Neuronal stem cell (in vitro differentiated cells): ENCODE measurements at regions not wholly inside any gene's neighbourhood (a gene's known extent, or its start where the extent isn't known, plus 50 kb on each side); places are given as distances from the start of the nearest gene placed in this dataset.

Source experiments
- DNase-seq: peaks from one replicate; pipeline ENCODE4 v3.0.0-alpha.2; 2013; ENCODE audit warnings: low spot score
- H2AFZ ChIP-seq: one replicate; pipeline ENCODE4 v1.6.1; 2013; ENCODE audit warnings: mild to moderate bottlenecking, low read length, inconsistent platforms
- H2AK5ac ChIP-seq: 2 replicates; pipeline ENCODE4 v1.6.1; 2013; ENCODE audit warnings: low read depth, mild to moderate bottlenecking, inconsistent platforms, low read length, moderate library complexity, mixed read lengths
- H2BK120ac ChIP-seq: 2 replicates; pipeline ENCODE4 v1.6.1; 2013; ENCODE audit warnings: low read depth, mild to moderate bottlenecking, inconsistent platforms, low read length, moderate library complexity, mixed read lengths
- H2BK12ac ChIP-seq: one replicate; pipeline ENCODE4 v1.6.1; 2013; ENCODE audit warnings: low read length, inconsistent platforms
- H2BK15ac ChIP-seq: 2 replicates; pipeline ENCODE4 v1.6.1; 2013; ENCODE audit warnings: mild to moderate bottlenecking, low read length, inconsistent platforms, mixed read lengths
- H2BK5ac ChIP-seq: one replicate; pipeline ENCODE4 v1.6.1; 2013; ENCODE audit warnings: inconsistent platforms, mild to moderate bottlenecking, low read length, moderate library complexity
- H3K14ac ChIP-seq: one replicate; pipeline ENCODE4 v1.6.1; 2013; ENCODE audit warnings: low read length, inconsistent platforms
- H3K18ac ChIP-seq: 2 replicates; pipeline ENCODE4 v1.6.1; 2013; ENCODE audit warnings: low read length, inconsistent platforms
- H3K23ac ChIP-seq: 2 replicates; pipeline ENCODE4 v1.6.1; 2013; ENCODE audit warnings: low read depth, mild to moderate bottlenecking, mixed read lengths, low read length, inconsistent platforms; ENCODE audit not compliant: poor library complexity
- H3K27ac ChIP-seq: replicated peaks from 3 replicates; pipeline ENCODE4 v1.5.1; 2013; ENCODE audit warnings: low read length, inconsistent platforms
- H3K27me3 ChIP-seq, 3 experiments: 2 replicates each; pipeline ENCODE4 v1.6.1; 2013; ENCODE audit warnings: low read length in 3 of 3, mild to moderate bottlenecking in 2 of 3, inconsistent platforms in 1 of 3, low read depth in 1 of 3, mixed read lengths in 1 of 3, moderate library complexity in 1 of 3; ENCODE audit not compliant: control insufficient read depth in 3 of 3, insufficient read depth in 3 of 3
- H3K36me3 ChIP-seq, 2 donors: replicated peaks in 1 of 2; 2 replicates each; pipeline ENCODE4 v1.6.1; 2013; ENCODE audit warnings: low read length in 2 of 2; ENCODE audit not compliant: control insufficient read depth in 2 of 2, insufficient read depth in 2 of 2
- H3K4ac ChIP-seq: 2 replicates; pipeline ENCODE4 v1.6.1; 2013; ENCODE audit warnings: inconsistent platforms, mild to moderate bottlenecking, low read length, moderate library complexity
- H3K4me1 ChIP-seq, 2 donors: 1 replicate in 1 of 2; 2 replicates in 1 of 2; pipeline ENCODE4 v1.6.1; 2013; ENCODE audit warnings: low read length in 2 of 2, low read depth in 1 of 2; ENCODE audit not compliant: control insufficient read depth in 2 of 2, insufficient read depth in 1 of 2
- H3K4me2 ChIP-seq: one replicate; pipeline ENCODE4 v1.6.1; 2013; ENCODE audit warnings: mild to moderate bottlenecking, low read length, inconsistent platforms; ENCODE audit not compliant: insufficient read depth, poor library complexity, severe bottlenecking
- H3K4me3 ChIP-seq, 2 donors: 2 replicates each; pipeline ENCODE4 v1.5.1; 2013; ENCODE audit warnings: low read length in 2 of 2, mild to moderate bottlenecking in 2 of 2, inconsistent platforms in 1 of 2, moderate library complexity in 1 of 2
- H3K79me1 ChIP-seq: one replicate; pipeline ENCODE4 v1.6.1; 2013; ENCODE audit warnings: low read depth, mild to moderate bottlenecking, inconsistent platforms, low read length, moderate library complexity
- H3K9ac ChIP-seq: one replicate; pipeline ENCODE4 v1.6.1; 2013; ENCODE audit warnings: mild to moderate bottlenecking, low read depth, low read length, inconsistent platforms; ENCODE audit not compliant: poor library complexity
- H3K9me3 ChIP-seq, 2 donors: replicated peaks in 1 of 2; 2 replicates each; pipeline versions ENCODE3 to v1.6.1; 2013; ENCODE audit warnings: low read length in 2 of 2, mild to moderate bottlenecking in 2 of 2, inconsistent platforms in 1 of 2, low read depth in 1 of 2, mixed read lengths in 1 of 2, moderate library complexity in 1 of 2; ENCODE audit not compliant: control insufficient read depth in 2 of 2, insufficient read depth in 1 of 2
- H4K8ac ChIP-seq: one replicate; pipeline ENCODE4 v1.6.1; 2013; ENCODE audit warnings: low read depth, mild to moderate bottlenecking, inconsistent platforms, low read length, moderate library complexity
- H4K91ac ChIP-seq: one replicate; pipeline ENCODE4 v1.6.1; 2013; ENCODE audit warnings: low read length, low read depth, mild to moderate bottlenecking, inconsistent platforms; ENCODE audit not compliant: poor library complexity
- WGBS, 2 donors: extraction: QIAGEN DNeasy Blood & Tissue Kit; methylation state at CpG; one replicate each; pipeline ENCODE4 v1.1.7; 2013; ENCODE audit warnings: missing lambda C conversion rate in 2 of 2, mixed read lengths in 1 of 2; ENCODE audit not compliant: insufficient read length in 2 of 2, insufficient replicate concordance in 1 of 2; ENCODE audit errors: extremely low coverage in 2 of 2; 5-methylcytosine and 5-hydroxymethylcytosine counted together

DNA sequence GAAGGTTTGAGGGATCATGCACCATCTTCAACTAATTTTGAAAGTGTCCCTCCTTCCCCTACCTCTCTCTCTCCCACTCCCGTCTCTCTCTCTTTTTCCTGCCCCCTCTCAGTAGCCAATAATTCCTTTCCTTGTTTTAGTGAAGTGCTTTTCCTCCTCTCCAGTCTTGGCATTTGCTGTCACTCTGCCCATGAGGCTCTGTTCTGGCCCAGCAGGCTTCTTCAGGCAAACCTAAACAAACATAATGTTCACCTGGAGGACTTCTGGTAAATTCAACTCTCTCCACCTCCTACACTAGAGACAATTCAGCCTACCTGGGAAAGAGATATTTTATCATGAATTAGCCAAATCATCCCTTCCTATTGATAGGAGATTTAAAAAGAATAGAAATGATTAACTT lies 86.6 kb upstream of the ADRA1D start:
- Histone ChIP-seq H3K9me3 (no peaks in the 10 kb centered on the region), H3K9ac (no peak overlapping the region), H3K4ac (no peak overlapping the region), H2BK15ac (no peak overlapping the region), H3K27ac (no peak overlapping the region), H2AFZ (no peak overlapping the region), H3K14ac (no peak overlapping the region), H3K79me1 (no peaks in the 10 kb centered on the region), H3K18ac (no peak overlapping the region), H4K91ac (no peak overlapping the region), H2AK5ac (no peak overlapping the region), H3K27me3 (peaks cover 0 to 9% (median 0%) of the 10 kb centered on the region in 3 experiments), H2BK120ac (no peak overlapping the region), H3K36me3 (no peaks in the 10 kb centered on the region), H2BK12ac (no peak overlapping the region), H4K8ac (no peak overlapping the region), H2BK5ac (no peak overlapping the region), H3K4me2 (no peak overlapping the region), H3K23ac (no peak overlapping the region), H3K4me1 (no peaks in the 10 kb centered on the region), H3K4me3 (no peak overlapping the region)
- no peak for DNase-seq
- no CpG with 5 or more reads among the region's 1 CpG for WGBS, 2 donors

DNA sequence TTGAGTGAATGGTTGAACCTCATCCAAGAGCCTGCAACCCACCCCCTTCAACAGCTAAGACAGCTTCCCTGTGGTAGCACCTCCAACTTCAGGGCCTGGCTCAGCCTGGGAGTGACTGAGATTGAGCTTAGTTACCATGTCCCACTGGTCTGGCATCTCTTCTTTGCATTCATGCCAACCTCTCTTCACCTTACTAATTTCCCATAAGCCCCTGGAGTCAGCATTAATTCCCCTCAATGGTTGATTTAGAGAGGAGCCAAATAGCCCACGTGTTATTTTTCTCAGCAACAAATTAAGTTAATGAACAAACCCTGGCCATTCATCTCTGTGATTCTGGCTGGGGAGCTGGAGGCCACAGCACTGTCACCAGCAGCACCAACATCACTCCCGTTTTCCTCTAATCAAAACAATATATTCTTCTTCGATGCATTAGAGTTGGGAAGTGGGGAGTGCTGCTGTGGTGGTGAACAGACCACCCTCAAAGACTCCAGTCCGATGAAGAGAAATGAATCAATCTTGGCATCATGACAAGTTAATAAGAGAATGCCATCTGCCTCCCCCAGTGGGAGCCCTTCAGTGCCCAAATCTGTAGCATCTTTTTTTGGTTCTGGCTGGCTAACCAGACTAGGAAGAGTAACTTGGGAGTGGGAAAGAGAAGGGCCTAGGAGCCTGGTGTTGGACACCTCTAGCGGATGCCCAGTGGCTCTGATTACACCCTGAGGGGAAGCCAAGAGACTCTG lies 83.2 kb upstream of the ADRA1D start:
- DNase-seq: no peak

DNA sequence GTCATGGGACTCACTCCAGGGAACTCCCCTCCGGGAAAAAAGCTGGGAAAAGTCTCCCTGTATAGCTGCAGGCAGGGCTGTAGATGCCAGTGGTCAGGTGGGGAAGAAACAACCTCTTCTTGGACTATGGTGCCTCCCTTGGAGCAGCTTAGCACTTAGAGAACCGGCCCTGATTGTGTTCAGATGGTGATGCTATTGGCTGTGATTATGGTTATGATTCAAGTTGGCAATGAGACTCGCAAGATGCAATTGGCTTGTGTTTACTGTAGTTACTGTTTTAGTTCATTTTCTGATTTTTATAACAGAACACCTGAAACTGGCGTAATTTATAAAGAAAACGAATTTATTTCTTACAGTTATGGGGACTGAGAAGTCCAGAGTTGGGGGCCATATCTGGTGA lies 80.9 kb upstream of the ADRA1D start:
- no peak overlapping the region for H4K91ac ChIP-seq
- no peaks in the 10 kb centered on the region for H3K9me3 ChIP-seq
- no peak overlapping the region for H3K23ac ChIP-seq
- no peak overlapping the region for H2BK5ac ChIP-seq
- no peak overlapping the region for H3K4me3 ChIP-seq
- H3K4me2 ChIP-seq: no peak overlapping the region
- no peak overlapping the region for H2BK12ac ChIP-seq
- H3K79me1 ChIP-seq: no peaks in the 10 kb centered on the region
- no peaks in the 10 kb centered on the region for H3K4me1 ChIP-seq
- no peak overlapping the region for H3K14ac ChIP-seq
- H3K18ac ChIP-seq: no peak overlapping the region
- no CpG with 5 or more reads among the region's 5 CpGs for WGBS, 2 donors
- no peak overlapping the region for H3K27ac ChIP-seq
- peaks cover 0 to 11% (median 0%) of the 10 kb centered on the region in 3 experiments for H3K27me3 ChIP-seq
- H2BK15ac ChIP-seq: no peak overlapping the region
- H2BK120ac ChIP-seq: no peak overlapping the region
- no peak overlapping the region for H4K8ac ChIP-seq
- no peak overlapping the region for H3K9ac ChIP-seq
- no peak overlapping the region for H3K4ac ChIP-seq
- no peak for DNase-seq
- no peaks in the 10 kb centered on the region for H3K36me3 ChIP-seq
- no peak overlapping the region for H2AK5ac ChIP-seq
- H2AFZ ChIP-seq: no peak overlapping the region

More for the DNA sequence above, 83.2 kb upstream of the ADRA1D start:
- no peak overlapping the region for H4K91ac ChIP-seq
- no peak overlapping the region for H2BK12ac ChIP-seq
- no peak overlapping the region for H3K4ac ChIP-seq
- H3K9ac ChIP-seq: no peak overlapping the region
- no peaks in the 10 kb centered on the region for H3K79me1 ChIP-seq
- H3K36me3 ChIP-seq: no peaks in the 10 kb centered on the region
- WGBS, 2 donors: no CpG with 5 or more reads among the region's 5 CpGs
- H3K27me3 ChIP-seq: peaks cover 0 to 12% (median 0%) of the 10 kb centered on the region in 3 experiments
- H3K4me3 ChIP-seq: no peak overlapping the region
- H3K4me2 ChIP-seq: no peak overlapping the region
- H3K18ac ChIP-seq: no peak overlapping the region
- H2BK120ac ChIP-seq: no peak overlapping the region
- no peak overlapping the region for H3K23ac ChIP-seq
- no peak overlapping the region for H4K8ac ChIP-seq
- H2BK5ac ChIP-seq: no peak overlapping the region
- H2AK5ac ChIP-seq: no peak overlapping the region
- H3K9me3 ChIP-seq: no peaks in the 10 kb centered on the region
- H3K4me1 ChIP-seq: no peaks in the 10 kb centered on the region
- H2AFZ ChIP-seq: no peak overlapping the region
- no peak overlapping the region for H3K27ac ChIP-seq
- H3K14ac ChIP-seq: no peak overlapping the region
- no peak overlapping the region for H2BK15ac ChIP-seq

DNA sequence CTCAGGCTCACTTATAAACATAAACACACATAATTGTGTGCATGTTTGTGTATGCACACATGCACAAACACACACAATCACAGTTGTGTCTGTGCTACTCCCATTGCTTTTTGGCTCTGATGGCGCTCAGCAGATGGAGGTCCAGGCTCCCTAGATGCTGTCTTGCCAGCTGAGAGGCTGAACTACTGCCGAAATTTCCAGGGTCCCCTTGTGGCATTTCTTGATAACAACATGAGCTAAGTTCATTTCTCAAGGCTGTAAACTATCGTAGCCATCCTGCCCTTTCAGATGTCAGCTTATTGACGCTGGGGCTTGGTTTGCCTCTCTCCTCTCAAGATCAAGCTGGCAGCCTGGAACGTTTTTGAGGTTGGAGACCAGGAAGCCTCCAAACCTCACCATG lies 80.1 kb upstream of the ADRA1D start:
- no peak overlapping the region for H2AK5ac ChIP-seq
- no peak overlapping the region for H4K91ac ChIP-seq
- no peak overlapping the region for H3K4me2 ChIP-seq
- no peak overlapping the region for H3K4ac ChIP-seq
- H2BK5ac ChIP-seq: no peak overlapping the region
- no peaks in the 10 kb centered on the region for H3K79me1 ChIP-seq
- no peak overlapping the region for H2BK120ac ChIP-seq
- H3K27me3 ChIP-seq: peaks cover 0 to 9% (median 0%) of the 10 kb centered on the region in 3 experiments
- H3K4me1 ChIP-seq: no peaks in the 10 kb centered on the region
- H3K36me3 ChIP-seq: no peaks in the 10 kb centered on the region
- H2BK15ac ChIP-seq: no peak overlapping the region
- H2BK12ac ChIP-seq: no peak overlapping the region
- no peak for DNase-seq
- WGBS, 2 donors: no CpG with 5 or more reads among the region's 5 CpGs
- H3K9me3 ChIP-seq: no peaks in the 10 kb centered on the region
- no peak overlapping the region for H3K14ac ChIP-seq
- H4K8ac ChIP-seq: no peak overlapping the region
- no peak overlapping the region for H3K18ac ChIP-seq
- no peak overlapping the region for H3K27ac ChIP-seq
- no peak overlapping the region for H2AFZ ChIP-seq
- H3K9ac ChIP-seq: no peak overlapping the region
- H3K4me3 ChIP-seq: no peak overlapping the region
- no peak overlapping the region for H3K23ac ChIP-seq
